ENCODE measurements at regions not wholly inside any gene's neighbourhood (a gene's known extent, or its start where the extent isn't known, plus 50 kb on each side); places are given as distances from the start of the nearest gene placed in this dataset.

- Histone ChIP-seq H3K36me3 (ENCODE audit: control insufficient read depth, low read length) (no peaks in the 10 kb centered on the region), H4K20me1 (ENCODE audit: control insufficient read depth, insufficient read depth, low read depth, low read length) (no peaks in the 10 kb centered on the region), H3K27me3 (ENCODE audit: control insufficient read depth, low read length) (no peaks in the 10 kb centered on the region), H3F3A (ENCODE audit: control insufficient read depth, insufficient read depth) (no peaks in the 10 kb centered on the region), H3K4me1 (ENCODE audit: control insufficient read depth, low read length) (no peaks in the 10 kb centered on the region), H3K9me2 (replicated peaks; ENCODE audit: control insufficient read depth, low read length) (no peaks in the 10 kb centered on the region), H3K4me3 (ENCODE audit: low read length) (no peak overlapping the region), H3K4me2 (ENCODE audit: low read length) (no peak overlapping the region), H3K27ac (ENCODE audit: low read depth, low read length) (no peak overlapping the region), H3K9me3 (ENCODE audit: control insufficient read depth, insufficient read depth, low read length) (no peaks in the 10 kb centered on the region), H3K79me2 (ENCODE audit: control insufficient read depth, low read length) (no peaks in the 10 kb centered on the region)
- TF ChIP-seq CTCF (IDR thresholded peaks at IDR 0.05; ENCODE audit: low read depth, low read length, poor library complexity, severe bottlenecking) (no peak), EZH2phosphoT487 (IDR thresholded peaks at IDR 0.05; ENCODE audit: borderline replicate concordance, low read length) (no peak)
These were observed 226.6 kb downstream of the OSR1 start for GRCh38 chr2:19131871-19132270.

GRCh38 chr2:19128148-19128547, 230.3 kb downstream of the OSR1 start:
- H3K36me3 ChIP-seq (ENCODE audit: control insufficient read depth, low read length) = no peaks in the 10 kb centered on the region
- no peaks in the 10 kb centered on the region for H3K9me2 ChIP-seq (replicated peaks; ENCODE audit: control insufficient read depth, low read length)
- H3K27ac ChIP-seq (ENCODE audit: low read depth, low read length) = no peak overlapping the region
- no peaks in the 10 kb centered on the region for H3K9me3 ChIP-seq (ENCODE audit: control insufficient read depth, insufficient read depth, low read length)
- H3K4me2 ChIP-seq (ENCODE audit: low read length) = no peak overlapping the region
- H3K79me2 ChIP-seq (ENCODE audit: control insufficient read depth, low read length) = no peaks in the 10 kb centered on the region
- no peaks in the 10 kb centered on the region for H4K20me1 ChIP-seq (ENCODE audit: control insufficient read depth, insufficient read depth, low read depth, low read length)
- no peaks in the 10 kb centered on the region for H3K4me1 ChIP-seq (ENCODE audit: control insufficient read depth, low read length)
- H3F3A ChIP-seq (ENCODE audit: control insufficient read depth, insufficient read depth) = no peaks in the 10 kb centered on the region
- TF ChIP-seq CTCF (IDR thresholded peaks at IDR 0.05; ENCODE audit: low read depth, low read length, poor library complexity, severe bottlenecking) (no peak), EZH2phosphoT487 (IDR thresholded peaks at IDR 0.05; ENCODE audit: borderline replicate concordance, low read length) (no peak)
- H3K27me3 ChIP-seq (ENCODE audit: control insufficient read depth, low read length) = no peaks in the 10 kb centered on the region
- no peak overlapping the region for H3K4me3 ChIP-seq (ENCODE audit: low read length)

GRCh38 chr2:19127616-19128015, 230.8 kb downstream of the OSR1 start:
- H3K4me2 ChIP-seq (ENCODE audit: low read length) = no peak overlapping the region
- TF ChIP-seq EZH2phosphoT487 (IDR thresholded peaks at IDR 0.05; ENCODE audit: borderline replicate concordance, low read length) (no peak), CTCF (IDR thresholded peaks at IDR 0.05; ENCODE audit: low read depth, low read length, poor library complexity, severe bottlenecking) (no peak)
- no peaks in the 10 kb centered on the region for H3K9me3 ChIP-seq (ENCODE audit: control insufficient read depth, insufficient read depth, low read length)
- no peaks in the 10 kb centered on the region for H4K20me1 ChIP-seq (ENCODE audit: control insufficient read depth, insufficient read depth, low read depth, low read length)
- H3K27me3 ChIP-seq (ENCODE audit: control insufficient read depth, low read length) = no peaks in the 10 kb centered on the region
- H3K4me3 ChIP-seq (ENCODE audit: low read length) = no peak overlapping the region
- no peaks in the 10 kb centered on the region for H3K4me1 ChIP-seq (ENCODE audit: control insufficient read depth, low read length)
- H3K27ac ChIP-seq (ENCODE audit: low read depth, low read length) = no peak overlapping the region
- no peaks in the 10 kb centered on the region for H3F3A ChIP-seq (ENCODE audit: control insufficient read depth, insufficient read depth)
- no peaks in the 10 kb centered on the region for H3K79me2 ChIP-seq (ENCODE audit: control insufficient read depth, low read length)
- H3K9me2 ChIP-seq (replicated peaks; ENCODE audit: control insufficient read depth, low read length) = no peaks in the 10 kb centered on the region
- H3K36me3 ChIP-seq (ENCODE audit: control insufficient read depth, low read length) = no peaks in the 10 kb centered on the region

Data from DOHH2 (cell line).